ENCODE measurements at regions not wholly inside any gene's neighbourhood (a gene's known extent, or its start where the extent isn't known, plus 50 kb on each side); places are given as distances from the start of the nearest gene placed in this dataset.

- no peak for TF ChIP-seq CTCF (IDR thresholded peaks at IDR 0.05)
- WGBS, 3 donors: 94 to 96% (median 94%) methylated on average over 2 of the region's 2 CpGs
- intact Hi-C loops (cut with DNase I): no loop called here
- ATAC-seq (no peak), DNase-seq (no peak)
- H3K27me3 ChIP-seq (ENCODE audit: insufficient read depth in 3 of 3, low read length in 2 of 3): no peaks in the 10 kb centered on the region
- no peaks in the 10 kb centered on the region for H3K36me3 ChIP-seq (ENCODE audit: insufficient read depth in 1 of 2, low read depth in 1 of 2)
- peaks cover 10% of the 10 kb centered on the region for H3K4me1 ChIP-seq
- no peaks in the 10 kb centered on the region for H3K9me3 ChIP-seq
- H3K27ac ChIP-seq: no peak overlapping the region
- no peak overlapping the region for H3K4me3 ChIP-seq
Measured at GRCh38 chr6:14930366-14930989, 315.4 kb upstream of the JARID2 start.

GRCh38 chr6:14932485-14933182 lies 313.2 kb upstream of the JARID2 start:
- Histone ChIP-seq H3K4me1 (no peaks in the 10 kb centered on the region), H3K36me3 (ENCODE audit: insufficient read depth in 1 of 2, low read depth in 1 of 2) (no peaks in the 10 kb centered on the region), H3K4me3 (no peak overlapping the region), H3K9me3 (no peaks in the 10 kb centered on the region), H3K27ac (no peak overlapping the region), H3K27me3 (ENCODE audit: insufficient read depth in 3 of 3, low read length in 2 of 3) (no peaks in the 10 kb centered on the region)
- ATAC-seq (no peak), DNase-seq (no peak)
- no peak for TF ChIP-seq CTCF (IDR thresholded peaks at IDR 0.05)
- WGBS, 3 donors: 70 to 80% (median 71%) methylated on average over 8 of the region's 8 CpGs
- intact Hi-C loops (cut with DNase I): no loop called here

GRCh38 chr6:14933183-14933544 lies 312.7 kb upstream of the JARID2 start:
- intact Hi-C loops (cut with DNase I): no loop called here
- 54 to 82% (median 64%) methylated on average over 4 of the region's 4 CpGs for WGBS, 3 donors
- Histone ChIP-seq H3K4me3 (no peak overlapping the region), H3K36me3 (ENCODE audit: insufficient read depth in 1 of 2, low read depth in 1 of 2) (no peaks in the 10 kb centered on the region), H3K27ac (no peak overlapping the region), H3K9me3 (no peaks in the 10 kb centered on the region), H3K27me3 (ENCODE audit: insufficient read depth in 3 of 3, low read length in 2 of 3) (no peaks in the 10 kb centered on the region), H3K4me1 (no peaks in the 10 kb centered on the region)
- no peak for DNase-seq
- no peak for ATAC-seq
- no peak for TF ChIP-seq CTCF (IDR thresholded peaks at IDR 0.05)

- H3K9me3 ChIP-seq: no peaks in the 10 kb centered on the region
- TF ChIP-seq CTCF (IDR thresholded peaks at IDR 0.05): no peak
- H3K36me3 ChIP-seq (ENCODE audit: insufficient read depth in 1 of 2, low read depth in 1 of 2): no peaks in the 10 kb centered on the region
- 94 to 95% (median 95%) methylated on average over 1 of the region's 1 CpG for WGBS, 3 donors
- H3K4me1 ChIP-seq: no peaks in the 10 kb centered on the region
- peak in 2 of 4 donors; percentile 26 to 35 for ATAC-seq
- no peak overlapping the region for H3K4me3 ChIP-seq
- no peak overlapping the region for H3K27ac ChIP-seq
- no peak for DNase-seq
- intact Hi-C loops (cut with DNase I): no loop called here
- H3K27me3 ChIP-seq (ENCODE audit: insufficient read depth in 3 of 3, low read length in 2 of 3): no peaks in the 10 kb centered on the region
Measured at GRCh38 chr6:14934013-14934412, 311.9 kb upstream of the JARID2 start.

GRCh38 chr6:14934844-14935243 lies 311.0 kb upstream of the JARID2 start:
- no peak for TF ChIP-seq CTCF (IDR thresholded peaks at IDR 0.05)
- no peak for ATAC-seq
- no peaks in the 10 kb centered on the region for H3K4me1 ChIP-seq
- no peaks in the 10 kb centered on the region for H3K27me3 ChIP-seq (ENCODE audit: insufficient read depth in 3 of 3, low read length in 2 of 3)
- no peak for DNase-seq
- no peaks in the 10 kb centered on the region for H3K9me3 ChIP-seq
- no peak overlapping the region for H3K27ac ChIP-seq
- intact Hi-C loops (cut with DNase I): no loop called here
- 69 to 83% (median 72%) methylated on average over 4 of the region's 4 CpGs for WGBS, 3 donors
- H3K36me3 ChIP-seq (ENCODE audit: insufficient read depth in 1 of 2, low read depth in 1 of 2): no peaks in the 10 kb centered on the region
- H3K4me3 ChIP-seq: no peak overlapping the region
